ENCODE measurements at regions not wholly inside any gene's neighbourhood (a gene's known extent, or its start where the extent isn't known, plus 50 kb on each side); places are given as distances from the start of the nearest gene placed in this dataset.

- H3K36me3 ChIP-seq, result no peaks in the 10 kb centered on the region
- H3K27me3 ChIP-seq, result no peaks in the 10 kb centered on the region
- no peak for ATAC-seq
- H3K9me3 ChIP-seq, result no peaks in the 10 kb centered on the region
- WGBS, 2 donors (ENCODE audit: low coverage in 1 of 2), result 60 to 76% methylated on average over 3 to 4 of the region's 4 CpGs
- no peak overlapping the region for H3K27ac ChIP-seq
- TF ChIP-seq POLR2AphosphoS5 (IDR thresholded peaks at IDR 0.05) (no peak), CTCF (IDR thresholded peaks at IDR 0.05) (no peak), POLR2A (IDR thresholded peaks at IDR 0.05) (no peak), EP300 (IDR thresholded peaks at IDR 0.05) (no peak)
- peaks cover 0 to 16% (median 0%) of the 10 kb centered on the region in 3 donors for H3K4me1 ChIP-seq
- H3K4me3 ChIP-seq, result no peak overlapping the region
These were observed 68.1 kb upstream of the SLC45A1 start for GRCh38 chr1:8249838-8250237.

GRCh38 chr1:8247811-8248436 is 70.0 kb upstream of the SLC45A1 start:
- WGBS, 2 donors (ENCODE audit: low coverage in 1 of 2), result 91 to 99% methylated on average over 8 to 10 of the region's 10 CpGs
- no peak for ATAC-seq

GRCh38 chr1:8244304-8244703 is 73.6 kb upstream of the SLC45A1 start:
- peaks cover 0 to 12% (median 2%) of the 10 kb centered on the region in 3 donors for H3K4me1 ChIP-seq
- H3K36me3 ChIP-seq, result no peaks in the 10 kb centered on the region
- TF ChIP-seq CTCF (IDR thresholded peaks at IDR 0.05) (no peak), POLR2A (IDR thresholded peaks at IDR 0.05) (no peak), EP300 (IDR thresholded peaks at IDR 0.05) (no peak), POLR2AphosphoS5 (IDR thresholded peaks at IDR 0.05) (no peak)
- no peak overlapping the region for H3K27ac ChIP-seq
- no peak for ATAC-seq
- H3K4me3 ChIP-seq, result no peak overlapping the region
- 71 to 79% methylated on average over 4 of the region's 4 CpGs for WGBS, 2 donors (ENCODE audit: low coverage in 1 of 2)
- no peaks in the 10 kb centered on the region for H3K9me3 ChIP-seq
- no peaks in the 10 kb centered on the region for H3K27me3 ChIP-seq

More at GRCh38 chr1:8247811-8248436, 70.0 kb upstream of the SLC45A1 start:
- Histone ChIP-seq H3K9me3 (no peaks in the 10 kb centered on the region), H3K27ac (no peak overlapping the region), H3K4me3 (no peak overlapping the region), H3K4me1 (peaks cover 0 to 16% (median 0%) of the 10 kb centered on the region in 3 donors), H3K36me3 (no peaks in the 10 kb centered on the region), H3K27me3 (no peaks in the 10 kb centered on the region)
- no peak for TF ChIP-seq POLR2A (IDR thresholded peaks at IDR 0.05)
- no peak for TF ChIP-seq EP300 (IDR thresholded peaks at IDR 0.05)

GRCh38 chr1:8242498-8242897 is 75.4 kb upstream of the SLC45A1 start:
- Histone ChIP-seq H3K27ac (no peak overlapping the region), H3K4me3 (no peak overlapping the region), H3K36me3 (no peaks in the 10 kb centered on the region), H3K4me1 (peaks cover 0 to 27% (median 14%) of the 10 kb centered on the region in 3 donors), H3K9me3 (no peaks in the 10 kb centered on the region), H3K27me3 (no peaks in the 10 kb centered on the region)
- no peak for ATAC-seq
- no peak for TF ChIP-seq EP300 (IDR thresholded peaks at IDR 0.05)
- TF ChIP-seq POLR2AphosphoS5 (IDR thresholded peaks at IDR 0.05), result no peak
- TF ChIP-seq POLR2A (IDR thresholded peaks at IDR 0.05), result no peak
- no peak for TF ChIP-seq CTCF (IDR thresholded peaks at IDR 0.05)
- whole genome bisulfite sequencing, 2 donors (ENCODE audit: low coverage in 1 of 2), result 65 to 78% methylated on average over 5 to 7 of the region's 7 CpGs

- TF ChIP-seq POLR2A (IDR thresholded peaks at IDR 0.05) (no peak), POLR2AphosphoS5 (IDR thresholded peaks at IDR 0.05) (no peak), CTCF (IDR thresholded peaks at IDR 0.05) (no peak), EP300 (IDR thresholded peaks at IDR 0.05) (no peak)
- H3K27ac ChIP-seq, result no peak overlapping the region
- H3K4me3 ChIP-seq, result no peak overlapping the region
- peaks cover 0 to 27% (median 14%) of the 10 kb centered on the region in 3 donors for H3K4me1 ChIP-seq
- no peaks in the 10 kb centered on the region for H3K27me3 ChIP-seq
- 60 to 89% methylated on average over 1 to 14 of the region's 14 CpGs for WGBS, 2 donors (ENCODE audit: low coverage in 1 of 2)
- H3K36me3 ChIP-seq, result no peaks in the 10 kb centered on the region
- H3K9me3 ChIP-seq, result no peaks in the 10 kb centered on the region
- no peak for ATAC-seq
These were observed 76.4 kb upstream of the SLC45A1 start for GRCh38 chr1:8241417-8242014.
